SK-N-SH (cell line): ENCODE measurements at regions not wholly inside any gene's neighbourhood (a gene's known extent, or its start where the extent isn't known, plus 50 kb on each side); places are given as distances from the start of the nearest gene placed in this dataset.

ENCODE experiments used
- CTCF ChIA-PET: fragments of 300-600, 350-600 bp; formaldehyde crosslinking; extraction: SDS; loops from one replicate; lab custom pipeline; 2021; lab: Yijun Ruan, JAX
- POLR2A ChIA-PET: fragments of 350-600 bp; sonication (Branson Sonifier 250); formaldehyde crosslinking; extraction: SDS; loops from one replicate; lab custom pipeline; 2020; ENCODE audit warnings: antibody characterized with exemption, inconsistent platforms; lab: Yijun Ruan, JAX
- DNase-seq: peaks from one replicate; pipeline ENCODE4 v3.0.0; 2012
- H2AFZ ChIP-seq: fragments of 200-600 bp; sonication (generic); 2 replicates; pipeline ENCODE4 v1.8.1; 2016; ENCODE audit warnings: antibody characterized with exemption, mild to moderate bottlenecking, low read depth
- H3F3A ChIP-seq: fragments of 200-600 bp; sonication (generic); replicated peaks from 2 replicates; pipeline ENCODE3; 2016; ENCODE audit warnings: antibody characterized with exemption, mild to moderate bottlenecking; ENCODE audit not compliant: insufficient read depth
- H3K27ac ChIP-seq, 2 experiments: fragments of 200-500 bp in 1 of 2; fragments of 200-600 bp in 1 of 2; sonication (Bioruptor generic) in 1 of 2; sonication (generic), shearing (Covaris generic) in 1 of 2; 2 replicates each; pipeline versions ENCODE4 v1.5.1 to v1.6.1; 2014 to 2016; ENCODE audit warnings: low read depth in 2 of 2, inconsistent platforms in 1 of 2, low read length in 1 of 2, mild to moderate bottlenecking in 1 of 2, mixed read lengths in 1 of 2
- H3K27me3 ChIP-seq: fragments of 200-600 bp; sonication (generic), shearing (Covaris generic); 2 replicates; pipeline ENCODE4 v1.6.1; 2016; ENCODE audit warnings: mixed run types; ENCODE audit not compliant: insufficient read depth
- H3K36me3 ChIP-seq, 2 experiments: fragments of 200-500 bp in 1 of 2; fragments of 200-600 bp in 1 of 2; sonication (Bioruptor generic) in 1 of 2; sonication (generic) in 1 of 2; replicated peaks in 1 of 2; 2 replicates each; pipeline versions ENCODE3 to v1.5.1; 2014 to 2016; ENCODE audit warnings: low read length in 1 of 2, mild to moderate bottlenecking in 1 of 2; ENCODE audit not compliant: insufficient read depth in 2 of 2, control insufficient read depth in 1 of 2
- H3K4me1 ChIP-seq, 2 experiments: fragments of 200-500 bp in 1 of 2; fragments of 200-600 bp in 1 of 2; sonication (Bioruptor generic) in 1 of 2; sonication (generic), shearing (Covaris generic) in 1 of 2; 2 replicates each; pipeline versions ENCODE4 v1.5.1 to v1.6.1; 2014 to 2016; ENCODE audit warnings: low read depth in 1 of 2, low read length in 1 of 2, mixed run types in 1 of 2; ENCODE audit not compliant: insufficient read depth in 2 of 2, control insufficient read depth in 1 of 2
- H3K4me2 ChIP-seq: fragments of 200-600 bp; sonication (generic), shearing (Covaris generic); 2 replicates; pipeline ENCODE4 v1.6.1; 2017; ENCODE audit warnings: mixed run types
- H3K4me3 ChIP-seq, 2 experiments: fragments of 200-500 bp in 1 of 2; fragments of 200-600 bp in 1 of 2; sonication (Bioruptor generic) in 1 of 2; sonication (generic), shearing (Covaris generic) in 1 of 2; 2 replicates each; pipeline versions ENCODE4 v1.5.1 to v1.8.1; 2014 to 2016; ENCODE audit warnings: low read depth in 2 of 2, inconsistent platforms in 1 of 2, low read length in 1 of 2, mild to moderate bottlenecking in 1 of 2, mixed read lengths in 1 of 2, moderate library complexity in 1 of 2
- H3K79me2 ChIP-seq: fragments of 200-600 bp; sonication (generic); 2 replicates; pipeline ENCODE4 v1.8.1; 2017; ENCODE audit warnings: mild to moderate bottlenecking; ENCODE audit not compliant: insufficient read depth
- H3K9ac ChIP-seq: fragments of 200-600 bp; sonication (generic); 2 replicates; pipeline ENCODE4 v1.6.1; 2017; ENCODE audit warnings: mixed run types
- H3K9me2 ChIP-seq: fragments of 200-600 bp; sonication (generic); 2 replicates; pipeline ENCODE4 v1.6.1; 2017; ENCODE audit warnings: mixed run types
- H3K9me3 ChIP-seq: fragments of 200-600 bp; sonication (generic); 2 replicates; pipeline ENCODE4 v1.6.1; 2017; ENCODE audit warnings: mixed run types, mild to moderate bottlenecking, moderate library complexity
- H4K20me1 ChIP-seq: fragments of 200-600 bp; sonication (generic); 2 replicates; pipeline ENCODE4 v1.6.1; 2017; ENCODE audit warnings: mild to moderate bottlenecking, mixed run types; ENCODE audit not compliant: insufficient read depth
- CHD2 ChIP-seq: fragments of 150-350 bp; IDR thresholded peaks from 2 replicates; pipeline ENCODE4 v1.6.1; 2018; ENCODE audit warnings: low read length; ENCODE audit not compliant: partially characterized antibody
- GABPA ChIP-seq: IDR thresholded peaks from 2 replicates; pipeline ENCODE4 v1.4.0; 2012; ENCODE audit warnings: low read depth, mild to moderate bottlenecking
- GATA2 ChIP-seq: sonication (generic); formaldehyde crosslinking; IDR thresholded peaks from 2 replicates; pipeline ENCODE4 v1.5.0; 2020; ENCODE audit warnings: mild to moderate bottlenecking, missing genetic modification reagents
- JUND ChIP-seq: IDR thresholded peaks from 2 replicates; pipeline ENCODE4 v1.4.0; 2012
- MXI1 ChIP-seq: IDR thresholded peaks from 2 replicates; pipeline ENCODE4 v1.6.1; 2012; ENCODE audit warnings: mild to moderate bottlenecking, low read depth, low read length, improper control_type of control experiment
- NFIC ChIP-seq: IDR thresholded peaks from 2 replicates; pipeline ENCODE4 v1.4.0; 2012; ENCODE audit warnings: borderline replicate concordance
- RAD21 ChIP-seq: IDR thresholded peaks from 2 replicates; pipeline ENCODE4 v1.6.1; 2012; ENCODE audit warnings: mild to moderate bottlenecking, low read length
- RCOR1 ChIP-seq: fragments of 150-350 bp; IDR thresholded peaks from 2 replicates; pipeline ENCODE4 v1.6.1; 2017; ENCODE audit warnings: antibody characterized with exemption, low read length
- TAF1 ChIP-seq: IDR thresholded peaks from 2 replicates; pipeline ENCODE4 v1.6.1; 2012; ENCODE audit warnings: low read depth, mild to moderate bottlenecking, low read length, moderate library complexity, borderline replicate concordance
- TEAD4 ChIP-seq: IDR thresholded peaks from 2 replicates; pipeline ENCODE4 v1.4.0; 2012; ENCODE audit warnings: mild to moderate bottlenecking, borderline replicate concordance; ENCODE audit not compliant: insufficient read depth
- WGBS: methylation state at CpG from one replicate; pipeline ENCODE4 v1.1.6; 2017; ENCODE audit warnings: low lambda C conversion rate; 5-methylcytosine and 5-hydroxymethylcytosine counted together
- TF ChIP-seq, protein P1 (sequence below): IDR thresholded peaks from 2 replicates; pipeline ENCODE4; 2012
- TF ChIP-seq, protein P2 (sequence below): IDR thresholded peaks from 2 replicates; pipeline ENCODE4 v1.6.1; 2012; ENCODE audit warnings: mild to moderate bottlenecking, low read depth, low read length, moderate library complexity
- TF ChIP-seq, protein P3 (sequence below): fragments of 200-600 bp; sonication (generic); IDR thresholded peaks from 2 replicates; pipeline ENCODE4 v1.6.1; 2017; ENCODE audit warnings: antibody characterized with exemption, mild to moderate bottlenecking, moderate library complexity
- TF ChIP-seq, protein P4 (sequence below): IDR thresholded peaks from 2 replicates; pipeline ENCODE4 v1.4.0; 2012; ENCODE audit warnings: low read depth, borderline replicate concordance

GRCh38 chr20:57040466-57040865, 226.0 kb downstream of the BMP7 start:
- H3K4me3 ChIP-seq: no peak overlapping the region
- no peaks in the 10 kb centered on the region for H3K9me3 ChIP-seq
- no peaks in the 10 kb centered on the region for H3K4me1 ChIP-seq
- H2AFZ ChIP-seq: no peak overlapping the region
- no peak overlapping the region for H3K27ac ChIP-seq
- no peaks in the 10 kb centered on the region for H3K79me2 ChIP-seq
- DNase-seq: no peak
- H4K20me1 ChIP-seq: no peaks in the 10 kb centered on the region
- POLR2A ChIA-PET: no interaction called here
- no peaks in the 10 kb centered on the region for H3K36me3 ChIP-seq
- 5% methylated on average over 3 of the region's 3 CpGs for WGBS
- TF ChIP-seq CHD2: no peak
- TF ChIP-seq, protein P1, sequence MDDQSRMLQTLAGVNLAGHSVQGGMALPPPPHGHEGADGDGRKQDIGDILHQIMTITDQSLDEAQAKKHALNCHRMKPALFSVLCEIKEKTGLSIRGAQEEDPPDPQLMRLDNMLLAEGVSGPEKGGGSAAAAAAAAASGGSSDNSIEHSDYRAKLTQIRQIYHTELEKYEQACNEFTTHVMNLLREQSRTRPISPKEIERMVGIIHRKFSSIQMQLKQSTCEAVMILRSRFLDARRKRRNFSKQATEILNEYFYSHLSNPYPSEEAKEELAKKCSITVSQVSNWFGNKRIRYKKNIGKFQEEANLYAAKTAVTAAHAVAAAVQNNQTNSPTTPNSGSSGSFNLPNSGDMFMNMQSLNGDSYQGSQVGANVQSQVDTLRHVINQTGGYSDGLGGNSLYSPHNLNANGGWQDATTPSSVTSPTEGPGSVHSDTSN: no peak
- no peak for TF ChIP-seq GATA2 (CRISPR knock-in tag)
- TF ChIP-seq, protein P2, sequence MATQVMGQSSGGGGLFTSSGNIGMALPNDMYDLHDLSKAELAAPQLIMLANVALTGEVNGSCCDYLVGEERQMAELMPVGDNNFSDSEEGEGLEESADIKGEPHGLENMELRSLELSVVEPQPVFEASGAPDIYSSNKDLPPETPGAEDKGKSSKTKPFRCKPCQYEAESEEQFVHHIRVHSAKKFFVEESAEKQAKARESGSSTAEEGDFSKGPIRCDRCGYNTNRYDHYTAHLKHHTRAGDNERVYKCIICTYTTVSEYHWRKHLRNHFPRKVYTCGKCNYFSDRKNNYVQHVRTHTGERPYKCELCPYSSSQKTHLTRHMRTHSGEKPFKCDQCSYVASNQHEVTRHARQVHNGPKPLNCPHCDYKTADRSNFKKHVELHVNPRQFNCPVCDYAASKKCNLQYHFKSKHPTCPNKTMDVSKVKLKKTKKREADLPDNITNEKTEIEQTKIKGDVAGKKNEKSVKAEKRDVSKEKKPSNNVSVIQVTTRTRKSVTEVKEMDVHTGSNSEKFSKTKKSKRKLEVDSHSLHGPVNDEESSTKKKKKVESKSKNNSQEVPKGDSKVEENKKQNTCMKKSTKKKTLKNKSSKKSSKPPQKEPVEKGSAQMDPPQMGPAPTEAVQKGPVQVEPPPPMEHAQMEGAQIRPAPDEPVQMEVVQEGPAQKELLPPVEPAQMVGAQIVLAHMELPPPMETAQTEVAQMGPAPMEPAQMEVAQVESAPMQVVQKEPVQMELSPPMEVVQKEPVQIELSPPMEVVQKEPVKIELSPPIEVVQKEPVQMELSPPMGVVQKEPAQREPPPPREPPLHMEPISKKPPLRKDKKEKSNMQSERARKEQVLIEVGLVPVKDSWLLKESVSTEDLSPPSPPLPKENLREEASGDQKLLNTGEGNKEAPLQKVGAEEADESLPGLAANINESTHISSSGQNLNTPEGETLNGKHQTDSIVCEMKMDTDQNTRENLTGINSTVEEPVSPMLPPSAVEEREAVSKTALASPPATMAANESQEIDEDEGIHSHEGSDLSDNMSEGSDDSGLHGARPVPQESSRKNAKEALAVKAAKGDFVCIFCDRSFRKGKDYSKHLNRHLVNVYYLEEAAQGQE: no peak
- no peak for TF ChIP-seq RAD21
- no peak for TF ChIP-seq NFIC
- no peak for TF ChIP-seq TAF1
- TF ChIP-seq MXI1: no peak
- H3K9me2 ChIP-seq: no peaks in the 10 kb centered on the region
- CTCF ChIA-PET: no interaction called here
- no peaks in the 10 kb centered on the region for H3F3A ChIP-seq
- no peak overlapping the region for H3K4me2 ChIP-seq
- H3K9ac ChIP-seq: no peak overlapping the region
- peaks cover 30% of the 10 kb centered on the region; the same call in 1 of the 2 replicates for H3K27me3 ChIP-seq

- H3K9ac ChIP-seq: no peak overlapping the region
- H3F3A ChIP-seq: no peaks in the 10 kb centered on the region
- no peak for DNase-seq
- no peaks in the 10 kb centered on the region for H3K9me3 ChIP-seq
- H2AFZ ChIP-seq: no peak overlapping the region
- H3K27me3 ChIP-seq: peaks cover 30% of the 10 kb centered on the region; the same call in 1 of the 2 replicates
- H4K20me1 ChIP-seq: no peaks in the 10 kb centered on the region
- ChIA-PET CTCF (no interaction called here), POLR2A (no interaction called here)
- no peaks in the 10 kb centered on the region for H3K9me2 ChIP-seq
- H3K27ac ChIP-seq: no peak overlapping the region
- H3K4me1 ChIP-seq: no peaks in the 10 kb centered on the region
- no peaks in the 10 kb centered on the region for H3K36me3 ChIP-seq
- H3K79me2 ChIP-seq: no peaks in the 10 kb centered on the region
- WGBS: 15% methylated on average over 8 of the region's 8 CpGs
- H3K4me2 ChIP-seq: no peak overlapping the region
- H3K4me3 ChIP-seq: no peak overlapping the region
- TF ChIP-seq GABPA (no peak), RCOR1 (no peak), JUND (no peak), TEAD4 (no peak)
- TF ChIP-seq, protein P1: no peak
- TF ChIP-seq, protein P3, sequence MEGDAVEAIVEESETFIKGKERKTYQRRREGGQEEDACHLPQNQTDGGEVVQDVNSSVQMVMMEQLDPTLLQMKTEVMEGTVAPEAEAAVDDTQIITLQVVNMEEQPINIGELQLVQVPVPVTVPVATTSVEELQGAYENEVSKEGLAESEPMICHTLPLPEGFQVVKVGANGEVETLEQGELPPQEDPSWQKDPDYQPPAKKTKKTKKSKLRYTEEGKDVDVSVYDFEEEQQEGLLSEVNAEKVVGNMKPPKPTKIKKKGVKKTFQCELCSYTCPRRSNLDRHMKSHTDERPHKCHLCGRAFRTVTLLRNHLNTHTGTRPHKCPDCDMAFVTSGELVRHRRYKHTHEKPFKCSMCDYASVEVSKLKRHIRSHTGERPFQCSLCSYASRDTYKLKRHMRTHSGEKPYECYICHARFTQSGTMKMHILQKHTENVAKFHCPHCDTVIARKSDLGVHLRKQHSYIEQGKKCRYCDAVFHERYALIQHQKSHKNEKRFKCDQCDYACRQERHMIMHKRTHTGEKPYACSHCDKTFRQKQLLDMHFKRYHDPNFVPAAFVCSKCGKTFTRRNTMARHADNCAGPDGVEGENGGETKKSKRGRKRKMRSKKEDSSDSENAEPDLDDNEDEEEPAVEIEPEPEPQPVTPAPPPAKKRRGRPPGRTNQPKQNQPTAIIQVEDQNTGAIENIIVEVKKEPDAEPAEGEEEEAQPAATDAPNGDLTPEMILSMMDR: no peak
- TF ChIP-seq, protein P4, sequence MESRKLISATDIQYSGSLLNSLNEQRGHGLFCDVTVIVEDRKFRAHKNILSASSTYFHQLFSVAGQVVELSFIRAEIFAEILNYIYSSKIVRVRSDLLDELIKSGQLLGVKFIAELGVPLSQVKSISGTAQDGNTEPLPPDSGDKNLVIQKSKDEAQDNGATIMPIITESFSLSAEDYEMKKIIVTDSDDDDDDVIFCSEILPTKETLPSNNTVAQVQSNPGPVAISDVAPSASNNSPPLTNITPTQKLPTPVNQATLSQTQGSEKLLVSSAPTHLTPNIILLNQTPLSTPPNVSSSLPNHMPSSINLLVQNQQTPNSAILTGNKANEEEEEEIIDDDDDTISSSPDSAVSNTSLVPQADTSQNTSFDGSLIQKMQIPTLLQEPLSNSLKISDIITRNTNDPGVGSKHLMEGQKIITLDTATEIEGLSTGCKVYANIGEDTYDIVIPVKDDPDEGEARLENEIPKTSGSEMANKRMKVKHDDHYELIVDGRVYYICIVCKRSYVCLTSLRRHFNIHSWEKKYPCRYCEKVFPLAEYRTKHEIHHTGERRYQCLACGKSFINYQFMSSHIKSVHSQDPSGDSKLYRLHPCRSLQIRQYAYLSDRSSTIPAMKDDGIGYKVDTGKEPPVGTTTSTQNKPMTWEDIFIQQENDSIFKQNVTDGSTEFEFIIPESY: no peak
- TF ChIP-seq, protein P2: no peak
These were observed 225.5 kb downstream of the BMP7 start for GRCh38 chr20:57040924-57041323.
